Heart right ventricle (tissue), 16 donors: ENCODE measurements at regions not wholly inside any gene's neighbourhood (a gene's known extent, or its start where the extent isn't known, plus 50 kb on each side); places are given as distances from the start of the nearest gene placed in this dataset.
"Not testable (repeated sequence)": the region's sequence is repeated elsewhere in the genome, so short reads cannot be mapped to it uniquely, and the experiment has no call there.

ENCODE experiments used
- ATAC-seq, 8 donors: fragments of 200-7000 bp; cut with Tn5 transposase; one replicate each; pipeline ENCODE4 v1.9.1; 2020; ENCODE audit warnings: mild to moderate bottlenecking in 8 of 8, moderate library complexity in 8 of 8, moderate number of reproducible peaks in 1 of 8
- DNase-seq, 2 donors: peaks; one replicate each; pipeline ENCODE4 v3.0.0-alpha.2; 2020
- H3K27ac ChIP-seq, 10 donors: fragments of 200-600 bp; sonication (generic) in 2 of 10; one replicate each; pipeline versions ENCODE4 v1.5.0 to v1.8.0; 2020 to 2022; ENCODE audit warnings: mild to moderate bottlenecking in 3 of 10
- H3K27me3 ChIP-seq, 7 donors: fragments of 200-600 bp; one replicate each; pipeline ENCODE4 v1.8.0; 2021 to 2022; ENCODE audit warnings: mild to moderate bottlenecking in 2 of 7
- H3K36me3 ChIP-seq, 9 donors: fragments of 200-600 bp; sonication (generic) in 1 of 9; one replicate each; pipeline versions ENCODE4 v1.5.0 to v1.8.0; 2020 to 2022; ENCODE audit warnings: mild to moderate bottlenecking in 2 of 9
- H3K4me1 ChIP-seq, 9 donors: fragments of 200-600 bp; sonication (generic) in 1 of 9; one replicate each; pipeline versions ENCODE4 v1.5.0 to v1.8.0; 2020 to 2022; ENCODE audit warnings: mild to moderate bottlenecking in 4 of 9
- H3K4me3 ChIP-seq, 10 donors: fragments of 200-600 bp; sonication (generic) in 2 of 10; one replicate each; pipeline versions ENCODE4 v1.5.0 to v1.8.0; 2020 to 2022; ENCODE audit warnings: mild to moderate bottlenecking in 7 of 10, moderate library complexity in 2 of 10
- H3K9me3 ChIP-seq, 11 donors: fragments of 200-600 bp in 10 of 11; sonication (generic) in 2 of 11; one replicate each; pipeline versions ENCODE4 v1.5.0 to v1.8.0; 2013 to 2022; ENCODE audit warnings: mild to moderate bottlenecking in 2 of 11, control low read depth in 1 of 11, moderate library complexity in 1 of 11
- WGBS, 2 donors: extraction: QIAGEN DNeasy Blood & Tissue Kit; methylation state at CpG; one replicate each; pipeline ENCODE4 v1.1.7; 2013; ENCODE audit warnings: inconsistent platforms in 1 of 2; 5-methylcytosine and 5-hydroxymethylcytosine counted together
- intact Hi-C, 10 donors: fragments of 100-400 bp; cut with DNase I; formaldehyde crosslinking; loops; one replicate each; pipeline versions ENCODE4 v1.11.1 to v1.14.2; 2022
- TF ChIP-seq, protein P1 (sequence below), 9 donors: fragments of 200-600 bp; sonication (generic) in 2 of 9; IDR thresholded peaks; one replicate each; pipeline versions ENCODE4 v1.5.0 to v1.8.0; 2021 to 2022; ENCODE audit warnings: antibody characterized with exemption in 9 of 9, mild to moderate bottlenecking in 5 of 9, moderate library complexity in 1 of 9
- donor health status: Arrhythmogenic right ventricular cardiomyopathy.
- donor health status: ischemic (EF 13 %, LVEDD 7.1; RV severe dilation, severe dysfunction).
- donor health status: healthy with polysubstance abuse.
- donor health status: DM: no; HTN: yes; CAD: no.
- donor health status: DM: no; HTN: no; CAD: no.
- donor health status: ischemic (EF 25% LVEDD 6.9; RV normal size, moderate dysfunction).
- donor health status: ischemic (EF 25% LVEDD 5.7; RV mildly dilated, moderate dysfunction).
- donor health status: healthy.
- donor health status: DM: yes; HTN: yes; CAD: no.
- donor health status: Ischemic cardiomyopathy.
- donor health status: ischemic (EF 35%, LVEDD 5.7; RV mildly dilated, moderate dysfunction).
- donor health status: nonischemic (EF 11% LVEDD 7.7; RV severe dilation, severe dysfunction).
- donor health status: DM: yes; HTN: yes; CAD: no.
- donor health status: PGD.
- donor health status: ischemic (EF 29% LVEDD 5.4; RV normal size, mild dysfunction).
- donor health status: nonischemic (EF 23%, LVEDD 6.1; RV moderate dilation, normal function).

DNA sequence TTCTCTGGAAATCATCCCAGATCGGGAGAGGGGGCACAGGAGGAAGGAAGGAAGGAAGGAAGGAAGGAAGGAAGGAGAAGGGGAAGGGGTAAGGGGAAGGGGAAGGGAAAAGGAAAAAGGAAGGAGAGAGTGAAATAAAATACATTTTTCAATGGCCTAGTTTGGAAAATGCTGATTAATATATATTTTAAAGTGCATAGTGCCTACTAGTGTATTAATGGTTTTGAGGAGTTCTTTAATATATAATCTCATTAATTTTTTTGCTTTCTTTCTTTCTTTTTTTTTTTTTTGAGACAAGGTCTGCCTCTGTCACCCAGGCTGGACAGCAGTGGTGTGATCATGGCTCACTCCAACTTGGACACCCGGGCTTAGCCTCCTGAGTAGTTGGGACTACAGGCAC, 107.8 kb upstream of the FOLH1 start:
- no peak for DNase-seq
- 72 to 80% methylated on average over 2 of the region's 2 CpGs for WGBS, 2 donors
- intact Hi-C loops, result no loop called here
- peaks cover 0 to 10% (median 0%) of the 10 kb centered on the region in 11 donors for H3K9me3 ChIP-seq
- ATAC-seq, result no peak
- H3K4me3 ChIP-seq, result no peak overlapping the region
- H3K27ac ChIP-seq, result no peak overlapping the region
- H3K36me3 ChIP-seq, result no peaks in the 10 kb centered on the region
- no peaks in the 10 kb centered on the region for H3K27me3 ChIP-seq
- TF ChIP-seq, protein P1, sequence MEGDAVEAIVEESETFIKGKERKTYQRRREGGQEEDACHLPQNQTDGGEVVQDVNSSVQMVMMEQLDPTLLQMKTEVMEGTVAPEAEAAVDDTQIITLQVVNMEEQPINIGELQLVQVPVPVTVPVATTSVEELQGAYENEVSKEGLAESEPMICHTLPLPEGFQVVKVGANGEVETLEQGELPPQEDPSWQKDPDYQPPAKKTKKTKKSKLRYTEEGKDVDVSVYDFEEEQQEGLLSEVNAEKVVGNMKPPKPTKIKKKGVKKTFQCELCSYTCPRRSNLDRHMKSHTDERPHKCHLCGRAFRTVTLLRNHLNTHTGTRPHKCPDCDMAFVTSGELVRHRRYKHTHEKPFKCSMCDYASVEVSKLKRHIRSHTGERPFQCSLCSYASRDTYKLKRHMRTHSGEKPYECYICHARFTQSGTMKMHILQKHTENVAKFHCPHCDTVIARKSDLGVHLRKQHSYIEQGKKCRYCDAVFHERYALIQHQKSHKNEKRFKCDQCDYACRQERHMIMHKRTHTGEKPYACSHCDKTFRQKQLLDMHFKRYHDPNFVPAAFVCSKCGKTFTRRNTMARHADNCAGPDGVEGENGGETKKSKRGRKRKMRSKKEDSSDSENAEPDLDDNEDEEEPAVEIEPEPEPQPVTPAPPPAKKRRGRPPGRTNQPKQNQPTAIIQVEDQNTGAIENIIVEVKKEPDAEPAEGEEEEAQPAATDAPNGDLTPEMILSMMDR (IDR thresholded peaks at IDR 0.05), result no peak
- H3K4me1 ChIP-seq, result no peaks in the 10 kb centered on the region

DNA sequence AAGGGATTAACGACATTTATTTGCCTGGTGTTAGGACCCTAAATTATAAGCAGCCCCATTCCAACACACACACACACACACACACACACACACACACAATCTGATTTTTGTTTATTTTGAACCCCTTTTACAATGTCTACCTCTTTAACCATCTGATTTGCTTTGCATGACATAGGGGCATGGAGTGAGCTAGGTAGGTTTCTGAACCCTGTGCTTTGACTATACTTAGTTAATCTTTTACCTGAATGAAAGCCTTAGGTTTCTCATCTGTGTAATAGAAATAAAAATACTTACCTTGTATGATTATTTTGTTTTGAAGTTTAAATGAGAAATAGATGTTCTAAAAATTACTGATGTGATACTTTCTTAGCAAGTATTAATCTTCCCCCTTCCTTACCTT, 94.7 kb upstream of the FOLH1 start:
- intact Hi-C loops, result no loop called here
- no peak for DNase-seq
- H3K27ac ChIP-seq, result no peak overlapping the region

DNA sequence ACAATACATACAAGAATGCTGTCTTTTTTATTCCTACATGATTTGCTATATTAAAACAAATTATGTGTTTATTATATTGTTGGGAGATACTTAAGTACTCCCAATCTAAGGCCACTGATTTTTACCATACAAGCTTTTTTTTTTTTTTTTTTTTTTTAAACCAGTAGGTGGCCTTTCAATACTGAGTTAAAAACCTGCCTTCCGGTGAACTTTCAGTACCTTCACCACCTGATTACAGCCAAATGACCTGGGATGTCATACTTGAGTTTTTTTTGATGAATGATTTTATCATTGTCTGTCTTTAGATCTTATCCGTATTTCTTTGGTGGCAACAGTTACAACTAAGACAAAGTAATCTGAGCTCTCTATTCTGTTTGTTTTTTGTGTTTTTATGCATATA, 94.0 kb upstream of the FOLH1 start:
- H3K4me1 ChIP-seq, result no peaks in the 10 kb centered on the region
- H3K4me3 ChIP-seq, result no peak overlapping the region
- no peaks in the 10 kb centered on the region for H3K27me3 ChIP-seq
- WGBS, 2 donors, result 68 to 78% methylated on average over 2 of the region's 2 CpGs
- TF ChIP-seq, protein P1 (IDR thresholded peaks at IDR 0.05), result no peak
- DNase-seq (no peak), ATAC-seq (no peak)
- intact Hi-C loops, result no loop called here
- H3K36me3 ChIP-seq, result no peaks in the 10 kb centered on the region
- H3K9me3 ChIP-seq, result no peaks in the 10 kb centered on the region
- H3K27ac ChIP-seq, result no peak overlapping the region

More for the DNA sequence above, 94.7 kb upstream of the FOLH1 start:
- Histone ChIP-seq H3K4me3 (no peak overlapping the region), H3K9me3 (no peaks in the 10 kb centered on the region), H3K27me3 (no peaks in the 10 kb centered on the region), H3K36me3 (no peaks in the 10 kb centered on the region), H3K4me1 (no peaks in the 10 kb centered on the region)
- WGBS, 2 donors, result 76 to 97% methylated on average over 1 of the region's 1 CpG
- ATAC-seq, result no peak
- TF ChIP-seq, protein P1 (IDR thresholded peaks at IDR 0.05), result no peak

DNA sequence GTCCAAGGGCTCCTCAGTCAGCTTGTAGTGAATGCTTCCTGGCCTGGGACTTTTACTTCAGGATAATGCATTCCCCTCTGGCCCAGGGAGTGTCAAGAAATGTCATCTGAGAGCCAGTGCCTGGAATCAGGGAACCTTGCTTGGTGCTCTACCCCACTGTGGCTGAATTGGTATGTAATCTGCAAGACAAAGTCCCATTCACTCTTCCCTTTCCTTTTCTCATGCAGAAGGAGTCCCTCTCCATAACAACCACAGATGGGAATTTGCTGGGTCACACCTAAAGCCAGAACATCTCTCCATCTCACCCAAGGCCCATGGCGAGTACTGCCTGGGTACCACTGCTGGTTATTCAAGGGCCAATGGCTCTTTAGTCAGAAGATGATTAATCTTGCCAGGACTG, 89.6 kb upstream of the FOLH1 start:
- H3K27ac ChIP-seq, intact Hi-C loops, DNase-seq, H3K27me3 ChIP-seq, H3K36me3 ChIP-seq, H3K4me1 ChIP-seq, ATAC-seq, H3K9me3 ChIP-seq, H3K4me3 ChIP-seq: not testable (repeated sequence)
- 89 to 90% methylated on average over 1 of the region's 1 CpG for WGBS, 2 donors

DNA sequence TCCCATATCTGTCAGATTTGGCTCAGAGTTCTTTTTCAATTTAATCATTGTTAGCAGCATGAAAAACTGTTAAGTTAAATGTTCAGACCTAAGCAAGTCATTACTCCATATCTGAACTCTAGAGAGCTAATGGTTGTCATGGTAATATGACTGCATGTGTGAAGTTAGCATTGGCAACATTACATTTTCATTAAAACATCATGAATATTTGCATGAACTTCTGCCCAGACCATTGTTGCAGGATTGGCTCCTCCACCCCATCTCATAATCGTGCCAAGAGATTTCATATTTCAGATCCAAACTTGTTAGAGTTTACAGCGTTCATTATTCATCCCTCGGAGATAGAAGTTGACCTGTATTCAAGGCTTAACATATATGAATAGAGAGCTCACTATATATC, 75.5 kb upstream of the FOLH1 start:
- ATAC-seq, intact Hi-C loops, H3K36me3 ChIP-seq, H3K27ac ChIP-seq, H3K27me3 ChIP-seq, DNase-seq, H3K4me3 ChIP-seq, H3K9me3 ChIP-seq: not testable (repeated sequence)
- H3K4me1 ChIP-seq, result peaks cover 0 to 10% (median 0%) of the 10 kb centered on the region in 9 donors
- 68 to 76% methylated on average over 3 of the region's 3 CpGs for whole genome bisulfite sequencing, 2 donors

DNA sequence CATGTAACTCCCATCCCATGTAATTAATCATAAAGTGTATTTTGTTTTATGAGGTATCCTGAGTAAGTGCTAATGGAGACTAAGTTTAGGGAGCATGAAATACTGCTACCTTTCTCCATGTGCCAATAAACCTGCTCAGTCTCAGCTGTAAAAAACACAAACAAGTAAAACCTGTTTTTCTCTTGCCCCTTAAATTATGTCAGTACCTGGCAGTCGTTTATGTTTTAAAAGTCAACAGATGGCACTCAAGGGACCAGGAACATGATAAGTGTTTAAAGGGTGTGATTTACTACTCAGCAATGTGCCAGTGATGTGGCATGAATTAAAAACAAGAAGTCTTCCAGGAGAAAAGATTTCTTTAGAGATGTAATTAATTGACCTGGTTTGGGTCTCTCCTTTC, 74.9 kb upstream of the FOLH1 start:
- H3K27ac ChIP-seq, DNase-seq, H3K9me3 ChIP-seq, ATAC-seq, H3K4me3 ChIP-seq, H3K36me3 ChIP-seq, intact Hi-C loops, H3K27me3 ChIP-seq: not testable (repeated sequence)
- WGBS, 2 donors, result 7 to 18% methylated on average over 1 of the region's 1 CpG
- peaks cover 0 to 10% (median 0%) of the 10 kb centered on the region in 9 donors for H3K4me1 ChIP-seq

DNA sequence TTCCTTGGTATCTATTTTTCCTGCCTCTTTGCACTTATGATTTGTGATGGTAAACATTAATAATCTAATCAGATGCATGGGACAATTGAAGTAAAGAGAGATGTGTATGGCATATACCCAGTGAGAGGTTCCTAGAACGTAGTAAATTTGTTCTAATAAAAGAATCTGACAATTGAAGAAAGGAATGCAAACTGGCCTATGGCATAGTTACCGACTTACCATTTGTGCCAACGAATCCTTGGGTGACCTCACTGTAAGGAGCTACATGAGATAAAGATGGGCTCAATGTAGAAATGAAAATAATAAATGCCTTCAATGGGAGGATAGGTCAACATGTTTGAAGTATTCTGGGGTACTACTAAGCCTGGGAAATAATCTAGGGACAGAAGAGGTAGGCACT, 73.7 kb upstream of the FOLH1 start:
- 34 to 52% methylated on average over 3 of the region's 3 CpGs for WGBS, 2 donors
- H3K36me3 ChIP-seq, DNase-seq, H3K4me3 ChIP-seq, H3K9me3 ChIP-seq, intact Hi-C loops, H3K27ac ChIP-seq, H3K27me3 ChIP-seq: not testable (repeated sequence)
- peak in 6 of 8 donors; percentile 38 to 92 (median 77) for ATAC-seq
- peaks cover 0 to 10% (median 0%) of the 10 kb centered on the region in 9 donors for H3K4me1 ChIP-seq

DNA sequence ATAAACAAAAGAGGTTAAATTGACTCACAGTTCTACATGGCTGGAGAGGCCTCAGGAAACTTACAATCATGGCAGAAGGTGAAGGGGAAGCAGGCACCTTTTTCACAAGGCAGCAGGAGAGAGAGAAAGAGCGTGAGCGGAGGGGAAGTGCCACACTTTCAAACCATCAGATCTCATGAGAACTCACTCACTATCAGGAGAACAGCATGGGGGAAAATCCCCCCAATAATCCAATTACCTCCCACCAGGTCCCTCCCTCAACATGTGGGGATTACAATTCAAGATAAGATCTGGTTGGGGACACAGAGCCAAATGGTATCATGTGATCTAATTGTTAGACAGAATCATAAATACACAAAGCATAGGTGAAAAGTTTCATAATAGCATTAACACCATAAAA, 69.5 kb upstream of the FOLH1 start:
- H3K27me3 ChIP-seq, H3K4me3 ChIP-seq, H3K27ac ChIP-seq, intact Hi-C loops, ATAC-seq, H3K36me3 ChIP-seq, H3K4me1 ChIP-seq, H3K9me3 ChIP-seq, DNase-seq: not testable (repeated sequence)
- 59 to 70% methylated on average over 2 of the region's 2 CpGs for WGBS, 2 donors
